ENCODE measurements at regions not wholly inside any gene's neighbourhood (a gene's known extent, or its start where the extent isn't known, plus 50 kb on each side); places are given as distances from the start of the nearest gene placed in this dataset.

GRCh38 chr5:106833517-106833916 is 837.2 kb downstream of the EFNA5 start:
- TF ChIP-seq CTCF (IDR thresholded peaks at IDR 0.05): no peak
- TF ChIP-seq EP300 (IDR thresholded peaks at IDR 0.05): no peak
- TF ChIP-seq POLR2A (IDR thresholded peaks at IDR 0.05): no peak
- no peak for TF ChIP-seq POLR2AphosphoS5 (IDR thresholded peaks at IDR 0.05)
